ENCODE measurements at regions not wholly inside any gene's neighbourhood (a gene's known extent, or its start where the extent isn't known, plus 50 kb on each side); places are given as distances from the start of the nearest gene placed in this dataset.

GRCh38 chr7:47100148-47100816, 481.6 kb downstream of the TNS3 start:
- TF ChIP-seq CTCF (IDR thresholded peaks at IDR 0.05) = no peak
- TF ChIP-seq POLR2A (IDR thresholded peaks at IDR 0.05) = no peak
- TF ChIP-seq EP300 (IDR thresholded peaks at IDR 0.05) = no peak
